AG04450 (cell line): ENCODE measurements at regions not wholly inside any gene's neighbourhood (a gene's known extent, or its start where the extent isn't known, plus 50 kb on each side); places are given as distances from the start of the nearest gene placed in this dataset.

Source experiments
- CTCF ChIA-PET: fragments of 300-600, 350-600 bp; formaldehyde crosslinking; extraction: SDS; loops from one replicate; lab custom pipeline; 2022; ENCODE audit warnings: antibody characterized with exemption, inconsistent platforms; lab: Charles Lee
- POLR2A ChIA-PET: fragments of 350-600 bp; formaldehyde crosslinking; extraction: SDS; loops from one replicate; lab custom pipeline; 2021; ENCODE audit warnings: antibody characterized with exemption, inconsistent platforms; lab: Yijun Ruan, JAX
- DNase-seq: peaks from one replicate; pipeline ENCODE4 v3.0.0-alpha.2; 2011; ENCODE audit warnings: low read depth, low spot score
- H3K27ac ChIP-seq: one replicate; pipeline ENCODE4 v1.5.1; 2012; ENCODE audit warnings: low read depth, low read length, control low read depth
- H3K27me3 ChIP-seq: one replicate; pipeline ENCODE4 v1.6.0; 2012; ENCODE audit warnings: low read length; ENCODE audit not compliant: control insufficient read depth, insufficient read depth
- H3K4me3 ChIP-seq: 2 replicates; pipeline ENCODE4 v1.5.1; 2011; ENCODE audit warnings: mild to moderate bottlenecking, low read depth, low read length, control low read depth
- H3K9me3 ChIP-seq: 2 replicates; pipeline ENCODE4 v1.5.1; 2012; ENCODE audit warnings: low read length; ENCODE audit not compliant: control insufficient read depth, insufficient read depth
- CTCF ChIP-seq: IDR thresholded peaks from 2 replicates; pipeline ENCODE4 v1.5.1; 2011; ENCODE audit warnings: low read depth, low read length, control low read depth, inconsistent platforms

- Histone ChIP-seq H3K27me3 (peaks cover 9% of the 10 kb centered on the region), H3K9me3 (no peaks in the 10 kb centered on the region), H3K4me3 (no peak overlapping the region), H3K27ac (no peak overlapping the region)
- ChIA-PET POLR2A (no interaction called here), CTCF (no interaction called here)
- DNase-seq, result no peak
- TF ChIP-seq CTCF, result no peak
Measured at GRCh38 chr2:41973871-41974270, 74.0 kb upstream of the PKDCC start.

GRCh38 chr2:41981417-41981816 is 66.4 kb upstream of the PKDCC start:
- ChIA-PET POLR2A (no interaction called here), CTCF (no interaction called here)
- TF ChIP-seq CTCF, result no peak
- peaks cover 12% of the 10 kb centered on the region for H3K27me3 ChIP-seq
- H3K4me3 ChIP-seq, result no peak overlapping the region
- H3K27ac ChIP-seq, result no peak overlapping the region
- no peak for DNase-seq
- H3K9me3 ChIP-seq, result no peaks in the 10 kb centered on the region

- no peak overlapping the region for H3K27ac ChIP-seq
- no peaks in the 10 kb centered on the region for H3K9me3 ChIP-seq
- H3K4me3 ChIP-seq, result no peak overlapping the region
- ChIA-PET POLR2A (no interaction called here), CTCF (no interaction called here)
- DNase-seq, result no peak
- peaks cover 6% of the 10 kb centered on the region for H3K27me3 ChIP-seq
- no peak for TF ChIP-seq CTCF
Measured at GRCh38 chr2:41985573-41986095, 62.2 kb upstream of the PKDCC start.

- POLR2A ChIA-PET, result no interaction called here
Measured at GRCh38 chr2:41989501-41990180, 58.2 kb upstream of the PKDCC start.

More at GRCh38 chr2:41989501-41990180, 58.2 kb upstream of the PKDCC start:
- no peak overlapping the region for H3K27ac ChIP-seq
- no peak for DNase-seq
- CTCF ChIA-PET, result no interaction called here
- peaks cover 10% of the 10 kb centered on the region for H3K27me3 ChIP-seq
- no peak overlapping the region for H3K4me3 ChIP-seq
- H3K9me3 ChIP-seq, result no peaks in the 10 kb centered on the region
- no peak for TF ChIP-seq CTCF
